Rectal smooth muscle tissue (tissue), 1 donor: ENCODE measurements at regions not wholly inside any gene's neighbourhood (a gene's known extent, or its start where the extent isn't known, plus 50 kb on each side); places are given as distances from the start of the nearest gene placed in this dataset.

Experiments used
- H3K27ac ChIP-seq: one replicate; pipeline ENCODE4 v1.7.0; 2013; ENCODE audit warnings: low read depth, low read length, inconsistent platforms
- H3K27me3 ChIP-seq: one replicate; pipeline ENCODE4 v1.7.0; 2013; ENCODE audit warnings: low read length; ENCODE audit not compliant: control insufficient read depth, insufficient read depth
- H3K36me3 ChIP-seq: one replicate; pipeline ENCODE4 v1.7.0; 2013; ENCODE audit warnings: low read length; ENCODE audit not compliant: control insufficient read depth, insufficient read depth
- H3K4me1 ChIP-seq: one replicate; pipeline ENCODE4 v1.7.0; 2013; ENCODE audit warnings: low read length; ENCODE audit not compliant: control insufficient read depth, insufficient read depth
- H3K4me3 ChIP-seq: one replicate; pipeline ENCODE4 v1.7.0; 2013; ENCODE audit warnings: low read length
- H3K9ac ChIP-seq: one replicate; pipeline ENCODE4 v1.7.0; 2013; ENCODE audit warnings: low read length

GRCh38 chr2:236512902-236513435 lies 56.7 kb upstream of the ACKR3 start:
- Histone ChIP-seq H3K9ac (no peak overlapping the region), H3K27me3 (no peaks in the 10 kb centered on the region), H3K27ac (no peak overlapping the region), H3K4me3 (no peak overlapping the region), H3K4me1 (peaks cover 4% of the 10 kb centered on the region), H3K36me3 (no peaks in the 10 kb centered on the region)

GRCh38 chr2:236513956-236514355 lies 55.7 kb upstream of the ACKR3 start:
- H3K27ac ChIP-seq: no peak overlapping the region
- H3K36me3 ChIP-seq: no peaks in the 10 kb centered on the region
- H3K9ac ChIP-seq: no peak overlapping the region
- no peak overlapping the region for H3K4me3 ChIP-seq
- H3K27me3 ChIP-seq: no peaks in the 10 kb centered on the region
- peaks cover 4% of the 10 kb centered on the region for H3K4me1 ChIP-seq

GRCh38 chr2:236516708-236517107 lies 52.9 kb upstream of the ACKR3 start:
- Histone ChIP-seq H3K27me3 (no peaks in the 10 kb centered on the region), H3K27ac (no peak overlapping the region), H3K9ac (no peak overlapping the region), H3K4me3 (no peak overlapping the region), H3K4me1 (peaks cover 4% of the 10 kb centered on the region), H3K36me3 (no peaks in the 10 kb centered on the region)

- no peaks in the 10 kb centered on the region for H3K27me3 ChIP-seq
- H3K36me3 ChIP-seq: no peaks in the 10 kb centered on the region
- peaks cover 4% of the 10 kb centered on the region for H3K4me1 ChIP-seq
- H3K4me3 ChIP-seq: no peak overlapping the region
- H3K9ac ChIP-seq: no peak overlapping the region
- H3K27ac ChIP-seq: no peak overlapping the region
Observed at GRCh38 chr2:236517251-236518031, 52.2 kb upstream of the ACKR3 start.
